ENCODE measurements at regions not wholly inside any gene's neighbourhood (a gene's known extent, or its start where the extent isn't known, plus 50 kb on each side); places are given as distances from the start of the nearest gene placed in this dataset.
"Not testable (repeated sequence)": the region's sequence is repeated elsewhere in the genome, so short reads cannot be mapped to it uniquely, and the experiment has no call there.

DNA sequence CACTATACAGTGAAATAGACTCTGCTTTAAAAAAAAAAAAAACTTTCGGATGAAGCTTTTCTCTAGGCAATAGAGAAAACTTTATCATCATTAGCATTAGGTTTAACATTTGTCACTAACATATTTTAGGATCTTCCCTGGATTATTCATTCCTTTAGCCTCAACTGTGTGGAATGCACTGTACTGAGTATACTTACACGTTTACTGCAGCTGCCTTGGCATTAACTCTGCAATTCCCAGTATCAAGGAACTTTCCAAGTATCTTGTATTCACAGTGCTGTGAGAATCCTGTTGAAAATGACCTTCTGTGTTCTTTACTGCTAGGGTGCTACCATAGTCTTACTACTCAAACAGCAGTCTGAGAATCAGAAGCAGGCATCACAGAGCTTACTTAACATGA lies 328.2 kb upstream of the COL3A1 start:
- no peak for DNase-seq

DNA sequence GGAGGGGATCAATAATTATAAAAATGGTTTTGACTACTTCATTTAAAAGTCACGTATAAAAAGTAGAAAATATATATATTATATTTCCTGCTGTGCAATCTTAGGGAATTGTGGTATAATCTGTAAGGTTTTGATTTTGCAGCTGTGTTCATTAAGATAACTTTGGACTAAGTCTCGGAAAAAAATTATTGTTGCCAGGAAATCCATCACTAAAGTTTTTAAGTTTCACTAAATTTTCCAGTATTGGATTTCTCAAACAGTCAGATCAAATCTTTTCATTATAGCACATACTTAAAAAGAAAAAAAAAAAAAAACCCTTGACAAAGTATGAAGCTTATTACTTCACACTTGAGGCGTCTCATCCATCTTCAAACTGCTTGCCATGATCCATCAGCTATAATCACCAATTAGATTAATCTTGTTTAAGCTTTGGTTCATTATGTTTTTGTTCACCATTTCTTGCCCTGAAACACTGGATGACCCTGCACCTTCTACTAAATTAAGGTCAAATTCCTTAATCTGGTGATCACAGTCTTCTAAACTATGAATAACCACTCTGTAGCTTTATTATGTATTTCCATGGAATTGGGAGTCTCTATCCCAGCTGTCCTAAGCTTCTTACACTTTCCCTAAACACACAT lies 326.6 kb upstream of the COL3A1 start:
- DNase-seq: no peak

DNA sequence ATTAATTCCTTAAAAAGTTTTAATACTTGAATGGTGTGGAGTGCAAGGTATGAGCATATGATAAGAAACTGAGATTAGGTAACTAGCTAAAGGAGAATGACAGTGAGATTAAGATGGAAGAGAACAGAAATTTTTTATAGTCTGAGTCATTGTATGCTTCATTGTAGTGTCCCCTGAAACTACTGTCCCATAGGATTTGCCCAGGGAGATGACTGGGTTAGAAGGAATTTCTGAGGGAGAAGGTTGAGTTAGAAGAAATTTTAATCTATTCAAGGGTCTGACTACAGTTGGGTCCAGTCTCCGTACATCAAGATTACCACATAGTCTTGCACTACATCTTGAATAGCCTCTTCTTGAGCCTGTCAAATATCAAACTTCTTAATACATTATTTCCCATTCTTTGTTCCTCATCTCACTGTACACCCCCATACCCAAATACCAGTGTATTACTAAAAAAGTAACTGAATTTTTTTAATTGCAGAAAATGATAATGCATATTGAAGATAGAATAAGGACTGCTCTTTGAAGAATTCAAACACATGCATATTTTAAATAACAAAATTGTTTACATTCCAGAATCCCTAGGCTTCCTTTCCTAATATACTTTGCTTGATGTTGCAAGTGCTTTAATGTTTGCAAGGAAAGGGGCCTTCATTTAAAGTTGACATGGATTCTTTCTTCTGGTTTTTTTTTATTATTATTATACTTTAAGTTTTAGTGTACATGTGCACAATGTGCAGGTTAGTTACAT lies 314.3 kb upstream of the COL3A1 start:
- DNase-seq: no peak

DNA sequence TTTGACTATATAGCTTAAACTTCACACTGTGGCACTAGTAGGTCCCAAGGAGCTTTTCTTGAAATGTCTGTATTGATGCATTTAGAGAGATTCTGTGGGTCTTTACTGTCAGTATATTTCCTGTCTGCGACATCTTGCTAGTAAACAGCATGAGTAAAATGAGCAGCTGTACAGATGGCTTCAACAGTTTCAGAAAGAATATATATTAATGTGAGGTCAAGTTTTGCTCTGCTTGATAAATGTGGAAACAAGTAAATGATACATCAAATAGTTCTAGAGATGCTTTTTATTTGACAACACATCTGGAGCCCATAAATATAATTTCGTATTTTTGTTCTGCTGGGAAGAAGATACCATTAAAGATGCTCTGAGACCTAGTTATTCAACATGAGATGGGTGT lies 310.9 kb upstream of the COL3A1 start:
- DNase-seq: no peak

DNA sequence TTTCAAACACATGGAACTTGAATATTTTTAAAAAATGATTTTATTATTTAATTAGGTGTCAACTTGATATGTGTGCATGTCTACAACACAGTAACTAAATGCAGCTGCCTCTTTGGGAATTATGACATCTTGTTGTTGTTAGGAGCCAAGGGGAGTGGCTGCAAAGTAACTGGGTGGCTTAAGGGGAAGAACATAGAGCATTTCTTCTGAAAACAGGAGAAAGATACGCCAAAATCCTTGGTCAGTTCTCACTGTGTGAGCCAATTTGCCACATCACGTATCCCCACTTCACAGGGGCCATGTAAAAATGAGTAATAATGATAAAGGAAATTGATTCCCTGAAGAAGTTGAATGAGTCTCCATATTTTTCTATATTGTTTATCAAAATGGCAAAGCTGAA lies 309.8 kb upstream of the COL3A1 start:
- DNase-seq: no peak

DNA sequence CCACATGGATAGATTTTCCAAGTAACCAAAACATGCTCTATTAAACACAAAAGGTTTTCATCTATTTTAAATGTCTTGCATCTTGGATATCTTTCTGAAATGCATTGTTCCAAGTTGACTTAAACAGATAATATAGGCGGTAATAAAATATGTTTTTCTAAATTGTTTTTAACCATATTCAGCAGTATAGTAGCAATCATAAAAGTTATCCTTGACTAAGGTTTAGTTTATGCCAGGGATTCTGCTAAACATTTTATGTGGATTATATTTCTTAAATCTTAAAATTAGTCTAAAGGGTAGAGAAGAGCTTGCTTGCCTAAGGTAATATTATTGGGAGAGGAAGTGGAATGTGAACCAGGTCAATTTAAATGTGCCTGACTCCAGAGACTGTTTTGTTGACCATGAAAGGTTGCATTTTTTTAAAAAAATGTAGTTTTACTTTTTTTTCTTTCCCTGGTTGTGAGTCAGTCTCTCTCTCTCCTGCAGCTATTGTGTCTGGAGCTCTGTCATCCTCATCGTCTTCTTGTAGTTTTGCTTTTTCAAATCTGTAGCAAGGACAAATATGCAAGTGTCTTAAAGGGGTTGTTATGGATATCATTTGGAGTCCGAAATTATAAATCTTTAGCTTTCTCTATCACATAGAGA lies 309.1 kb upstream of the COL3A1 start:
- no peak for DNase-seq

DNA sequence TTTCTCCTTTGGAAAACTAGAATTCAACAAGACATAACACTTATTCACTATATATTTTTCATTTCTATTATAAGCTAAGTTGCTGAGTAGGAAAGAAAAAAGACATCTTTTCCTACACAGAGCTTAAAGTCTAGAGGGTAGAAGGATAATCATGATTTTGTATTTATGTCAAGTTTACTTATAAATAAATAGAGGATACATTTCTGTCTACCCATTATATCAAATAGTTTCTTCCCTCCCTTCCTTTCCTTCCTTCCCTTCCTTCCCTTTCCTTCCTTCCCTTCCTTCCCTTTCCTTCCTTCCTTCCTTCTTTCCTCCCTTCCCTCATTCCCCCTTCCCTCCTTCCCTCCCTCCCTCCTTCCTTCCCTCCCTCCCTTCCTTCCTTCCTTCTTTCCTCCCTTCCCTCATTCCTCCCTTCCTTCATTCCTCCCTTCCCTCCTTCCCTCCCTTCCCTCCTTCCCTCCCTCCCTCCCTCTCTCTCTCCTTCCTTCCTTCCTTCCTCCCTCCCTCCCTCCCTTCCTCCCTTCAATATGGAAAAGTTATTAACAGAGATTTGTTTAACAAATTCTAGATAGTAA lies 308.4 kb upstream of the COL3A1 start:
- DNase-seq: no peak

DNA sequence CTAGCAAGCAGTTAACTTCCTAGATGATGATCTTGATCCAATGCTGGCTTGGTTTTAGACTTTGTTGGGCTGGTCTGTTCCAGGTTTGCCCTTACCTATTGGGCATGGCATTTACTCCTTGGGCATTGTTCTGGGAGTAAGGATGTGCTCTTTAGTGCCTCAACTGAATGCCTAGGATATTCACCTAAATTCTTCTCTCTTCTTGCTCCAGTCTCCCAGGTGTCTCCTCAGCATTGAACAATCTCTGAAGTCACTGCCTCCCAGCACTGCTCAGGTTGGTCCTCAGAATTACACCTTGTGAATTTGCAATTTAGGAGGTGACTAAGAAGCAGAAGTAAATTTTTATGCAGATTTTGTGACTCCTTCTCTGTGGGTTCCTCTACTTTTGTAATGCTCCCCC lies 307.7 kb upstream of the COL3A1 start:
- DNase-seq: no peak

DNA sequence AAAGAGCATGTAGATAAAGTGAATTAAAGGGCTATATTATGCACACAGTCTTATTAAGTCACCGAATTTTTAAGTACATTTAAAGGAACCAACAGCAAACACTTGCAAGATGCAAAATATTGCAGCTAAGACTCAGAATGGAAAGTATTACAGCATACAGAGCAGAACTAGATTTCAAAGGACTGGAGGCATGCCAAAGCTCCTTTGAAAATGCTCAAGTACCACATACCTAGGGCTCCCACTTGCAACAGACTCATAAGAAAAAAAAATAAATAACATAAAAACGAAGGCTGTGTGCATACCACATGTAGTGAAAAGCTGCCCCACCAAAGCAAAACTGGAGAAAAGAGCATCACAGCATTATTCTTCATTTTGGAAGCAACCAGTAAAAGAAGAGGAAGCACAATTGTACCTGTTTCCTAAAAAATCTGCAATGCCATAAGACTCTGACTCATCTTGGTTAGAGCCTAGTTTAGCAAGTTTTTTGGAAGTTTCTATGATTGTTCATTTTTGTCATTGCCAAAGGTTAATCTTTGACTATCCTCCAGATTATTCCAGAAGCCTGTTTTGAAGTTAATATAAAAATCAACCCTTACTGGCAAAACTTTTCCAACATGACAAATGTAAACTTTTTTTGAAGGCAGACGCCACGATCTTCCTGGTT lies 306.0 kb upstream of the COL3A1 start:
- no peak for DNase-seq

DNA sequence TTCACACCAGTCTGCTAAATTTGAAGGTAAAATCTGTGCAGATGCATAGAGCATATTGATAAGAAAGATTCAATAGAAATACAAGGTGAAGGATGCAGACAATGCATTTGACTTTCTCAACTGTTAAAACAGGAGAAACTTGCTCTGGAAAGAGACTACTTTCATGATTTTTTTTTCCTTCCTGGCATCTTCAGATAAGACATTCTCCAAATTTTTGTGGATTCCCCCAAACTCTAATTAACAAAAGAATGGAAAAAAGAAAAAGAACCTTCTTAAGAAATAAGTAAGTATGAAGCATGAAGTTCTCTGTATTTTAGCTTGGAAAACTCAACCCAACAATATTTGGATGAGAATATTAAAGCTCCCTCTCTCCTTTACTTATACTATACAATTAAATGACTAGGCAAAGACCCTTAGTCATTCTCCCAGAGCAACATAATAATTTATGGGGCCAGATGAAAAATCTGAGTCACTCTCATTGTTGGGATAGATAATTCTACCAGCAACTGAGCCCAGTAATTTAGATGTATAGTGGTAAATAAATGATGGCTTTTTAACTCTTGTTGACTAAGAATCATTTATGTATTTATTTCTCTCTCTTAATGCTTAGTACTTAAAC lies 298.7 kb upstream of the COL3A1 start:
- DNase-seq: no peak

DNA sequence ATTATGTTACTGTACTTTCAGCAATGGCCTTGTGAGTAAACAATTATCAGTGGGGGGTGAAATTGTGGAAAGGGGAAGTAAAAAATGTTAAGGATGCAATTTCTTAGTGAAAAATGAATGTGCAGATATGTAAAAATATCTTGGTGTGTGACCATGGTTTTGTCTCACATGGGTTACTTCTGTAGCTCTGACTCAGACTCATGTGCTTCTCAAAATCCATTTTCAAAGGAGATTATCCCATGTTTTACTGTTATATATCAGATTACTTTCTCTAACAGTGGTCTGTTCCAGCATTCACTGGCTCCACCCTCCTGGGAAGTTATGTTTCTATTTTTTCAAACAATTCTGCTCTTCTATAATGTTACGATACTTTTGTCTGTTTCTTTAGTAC lies 298.2 kb upstream of the COL3A1 start:
- no peak for DNase-seq

DNA sequence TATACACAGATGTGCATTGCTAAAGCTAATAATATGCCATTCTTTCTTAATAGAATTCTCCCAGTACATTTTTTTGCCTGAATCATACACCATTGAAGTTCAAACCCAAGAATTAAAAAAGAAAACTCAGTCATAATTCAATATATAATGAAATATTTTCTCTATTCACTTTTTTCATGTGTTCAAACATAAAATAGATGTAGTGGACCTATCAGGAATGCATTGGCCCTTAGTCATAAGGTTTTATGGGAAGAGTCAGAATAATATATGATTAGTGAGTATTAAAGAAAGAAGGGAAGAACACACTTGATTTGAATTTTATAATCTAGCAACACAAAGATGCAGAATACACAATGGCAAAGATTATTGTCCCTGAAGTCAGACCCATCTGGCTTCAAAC lies 297.0 kb upstream of the COL3A1 start:
- DNase-seq: no peak

DNA sequence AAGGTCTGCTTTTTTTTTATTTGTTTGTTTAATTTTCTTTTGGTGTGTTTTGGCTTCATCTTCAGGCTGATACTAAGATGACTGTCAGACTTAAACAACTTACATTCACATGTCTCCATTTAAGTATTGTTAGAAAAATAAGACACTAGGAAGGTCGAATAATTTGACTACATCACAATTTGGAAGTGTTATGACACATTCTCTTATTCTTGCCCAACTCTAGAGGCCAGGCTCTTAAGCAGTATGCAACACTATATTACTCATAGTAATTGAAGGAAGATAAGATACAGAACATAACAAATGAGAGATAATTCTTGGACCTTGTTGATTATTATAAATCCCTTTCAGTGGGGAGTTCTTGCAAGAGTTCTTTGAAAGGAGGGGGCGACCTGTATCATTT lies 295.3 kb upstream of the COL3A1 start:
- DNase-seq: no peak

DNA sequence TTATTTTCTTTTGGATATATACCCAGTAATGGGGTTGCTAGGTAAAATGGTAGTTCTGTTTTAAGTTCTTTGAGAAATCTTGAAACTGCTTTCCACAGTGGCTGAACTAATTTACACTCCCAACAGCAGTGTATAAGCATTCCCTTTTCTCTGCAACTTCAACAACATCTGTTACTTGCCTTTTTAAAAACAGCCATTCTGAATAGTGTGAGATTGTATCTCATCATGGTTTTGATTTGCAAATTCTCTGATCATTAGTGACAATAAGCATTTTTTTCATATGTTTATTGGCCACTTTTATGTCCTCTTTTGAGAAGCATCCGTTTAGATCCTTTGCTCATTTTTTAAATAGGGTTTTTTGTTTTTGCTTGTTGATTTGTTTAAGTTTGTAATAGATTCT lies 291.3 kb upstream of the COL3A1 start:
- DNase-seq: no peak

DNA sequence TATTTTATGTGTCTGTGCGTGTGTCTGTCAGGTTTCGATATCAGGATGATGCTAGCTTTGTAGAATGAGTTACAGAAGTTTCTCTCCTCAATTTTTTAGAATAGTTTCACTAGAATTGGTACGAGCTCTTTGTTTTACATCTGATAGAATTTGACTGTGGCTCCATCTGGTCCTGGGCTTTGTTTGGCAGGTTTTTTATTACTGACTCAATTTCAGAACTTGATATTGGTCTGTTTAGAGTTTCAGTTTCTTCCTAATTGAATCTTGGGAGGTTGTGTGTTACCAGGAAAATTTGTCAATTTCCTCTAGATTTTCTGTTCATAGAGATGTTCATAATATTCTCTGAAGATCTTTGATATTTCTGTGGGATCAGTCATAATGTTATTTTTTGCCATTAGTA lies 289.4 kb upstream of the COL3A1 start:
- DNase-seq: no peak

DNA sequence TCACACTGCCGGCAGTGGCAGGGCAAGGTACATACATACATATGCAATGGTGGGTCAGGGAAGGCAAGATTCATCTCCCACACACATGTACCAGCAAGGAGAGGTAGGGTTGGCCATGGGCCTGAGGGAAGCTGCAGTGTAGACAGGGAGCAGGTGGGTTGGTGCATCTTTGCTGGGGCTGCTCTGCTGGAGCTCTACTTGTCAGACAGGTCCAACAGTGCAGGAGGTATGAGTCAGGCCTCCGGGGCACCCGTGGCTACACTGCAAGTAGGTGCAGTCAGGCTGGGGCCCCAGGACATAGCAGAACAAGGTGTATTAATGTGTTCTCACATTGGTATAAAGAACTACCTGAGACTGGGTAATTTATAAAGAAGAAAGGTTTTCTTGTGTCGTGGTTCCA lies 281.1 kb upstream of the COL3A1 start:
- no peak for DNase-seq

DNA sequence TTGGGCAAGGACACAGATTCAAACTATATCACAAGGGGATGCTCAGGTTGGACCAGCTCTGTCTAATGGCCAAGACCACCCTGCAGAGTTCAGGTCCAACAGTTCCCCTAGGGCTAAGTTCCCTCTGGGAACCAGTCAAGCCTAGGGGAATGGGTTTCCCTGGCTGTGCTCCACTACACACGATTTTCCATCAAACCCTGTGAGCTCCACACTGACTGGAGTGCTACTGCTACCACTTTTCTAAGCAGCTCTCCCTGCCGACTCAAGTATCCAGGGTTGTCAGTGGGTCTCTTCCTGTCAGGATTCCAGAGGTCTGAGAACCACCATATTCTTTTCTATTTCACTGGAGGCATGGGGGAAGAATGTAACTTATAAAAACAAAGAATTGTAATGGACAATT lies 280.4 kb upstream of the COL3A1 start:
- no peak for DNase-seq

DNA sequence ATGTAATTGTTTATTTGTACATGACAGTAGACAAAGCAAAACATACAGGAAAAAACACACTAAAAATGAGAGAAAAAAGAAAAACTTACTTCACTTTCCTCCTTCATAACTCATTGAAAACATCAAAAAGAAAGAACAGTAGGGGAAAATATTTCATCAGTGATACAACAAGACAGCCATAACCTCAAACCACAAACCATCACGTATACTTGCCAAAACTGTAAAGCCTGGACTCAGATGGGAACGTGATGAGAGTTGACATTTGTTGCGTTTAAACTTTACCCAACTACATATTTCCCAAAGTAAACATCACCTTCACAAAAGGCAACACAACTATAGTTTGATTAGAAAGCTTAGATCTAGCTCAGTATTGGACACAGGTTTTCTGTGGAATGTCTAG lies 278.2 kb upstream of the COL3A1 start:
- DNase-seq: no peak

DNA sequence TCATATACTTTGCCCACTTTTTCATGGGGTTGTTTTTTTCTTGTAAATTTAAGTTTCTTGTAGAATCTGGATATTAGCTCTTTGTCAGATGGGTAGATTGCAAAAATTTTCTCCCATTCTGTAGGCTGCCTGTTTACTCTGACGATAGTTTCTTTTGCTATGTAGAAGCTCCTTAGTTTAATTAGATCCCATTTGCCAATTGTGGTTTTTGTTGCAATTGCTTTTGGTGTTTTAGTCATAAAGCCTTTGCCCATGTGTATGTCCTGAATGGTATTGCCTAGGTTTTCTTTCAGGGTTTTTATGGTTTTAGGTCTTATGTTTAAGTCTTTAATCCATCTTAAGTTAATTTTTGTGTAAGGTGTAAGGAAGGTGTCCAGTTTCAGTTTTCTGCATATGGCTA lies 276.0 kb upstream of the COL3A1 start:
- not testable (repeated sequence) for DNase-seq

DNA sequence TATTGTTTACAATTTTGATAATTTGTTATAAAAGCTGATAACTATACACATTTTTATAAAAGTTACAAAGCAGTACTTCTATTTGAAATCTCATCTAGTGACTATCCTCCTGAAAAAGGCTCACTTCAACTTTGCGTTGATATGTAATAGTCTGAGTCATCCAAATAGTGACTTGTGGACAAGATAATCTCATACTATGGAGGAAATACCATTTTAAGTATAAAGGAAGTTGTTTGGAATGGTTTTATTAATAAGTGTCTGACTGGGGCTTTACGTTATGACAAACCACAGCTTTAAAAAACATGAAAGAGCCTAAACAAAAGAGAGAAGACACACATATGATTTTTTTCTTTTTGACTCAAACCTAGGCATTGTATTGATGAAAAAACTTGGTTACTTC lies 272.3 kb upstream of the COL3A1 start:
- no peak for DNase-seq

DNA sequence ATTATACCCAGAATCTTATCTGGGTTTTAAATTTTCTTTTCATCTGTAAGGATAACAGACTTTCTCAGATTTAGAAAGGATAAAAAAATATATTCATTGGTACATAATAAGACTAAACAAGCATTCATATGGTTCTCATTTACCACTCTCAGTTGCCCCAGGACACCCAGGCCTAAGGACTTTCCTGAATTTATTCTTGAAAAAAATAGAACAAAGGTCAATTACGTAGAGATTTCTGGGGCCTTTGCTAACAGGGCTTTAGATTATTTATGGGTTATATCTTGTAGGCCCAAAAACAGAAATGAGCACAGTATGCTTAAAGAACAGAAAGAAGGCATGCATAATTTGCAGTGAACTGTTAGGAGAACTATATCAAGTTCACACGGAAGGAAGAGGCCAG lies 269.0 kb upstream of the COL3A1 start:
- no peak for DNase-seq

DNA sequence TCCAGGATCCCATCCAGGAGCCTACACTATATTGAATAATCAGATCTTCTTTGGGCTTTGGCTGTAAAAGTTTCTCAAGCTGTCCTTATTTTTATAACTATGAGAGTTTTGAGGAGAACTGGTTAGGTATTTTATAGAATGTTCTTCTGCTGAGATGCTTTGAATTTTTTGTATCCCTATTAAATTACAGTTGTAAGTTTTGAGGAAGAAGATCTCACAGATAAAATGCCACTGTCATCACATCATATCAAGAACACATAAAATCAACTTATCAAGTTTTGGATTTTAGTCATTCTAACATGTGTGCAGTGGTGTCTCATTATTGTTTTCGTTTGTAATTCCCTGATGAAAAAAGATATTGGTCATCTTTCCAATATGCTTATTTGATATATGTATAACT lies 260.2 kb upstream of the COL3A1 start:
- DNase-seq: no peak
